OCI-LY1 (cell line): ENCODE measurements at regions not wholly inside any gene's neighbourhood (a gene's known extent, or its start where the extent isn't known, plus 50 kb on each side); places are given as distances from the start of the nearest gene placed in this dataset.

Experiments used
- EZH2 ChIP-seq: fragments of 200-600 bp; sonication (generic), shearing (Covaris generic); IDR thresholded peaks from 2 replicates; pipeline ENCODE4 v1.8.0; 2017; ENCODE audit warnings: borderline replicate concordance, mixed run types, mild to moderate bottlenecking, antibody characterized with exemption, low read length, moderate library complexity, mixed read lengths
- TF ChIP-seq, protein P1 (sequence below): fragments of 200-600 bp; sonication (generic), shearing (Covaris generic); IDR thresholded peaks from 2 replicates; pipeline ENCODE4 v1.5.1; 2017; ENCODE audit warnings: mild to moderate bottlenecking, antibody characterized with exemption, low read length, moderate library complexity, mixed read lengths

DNA sequence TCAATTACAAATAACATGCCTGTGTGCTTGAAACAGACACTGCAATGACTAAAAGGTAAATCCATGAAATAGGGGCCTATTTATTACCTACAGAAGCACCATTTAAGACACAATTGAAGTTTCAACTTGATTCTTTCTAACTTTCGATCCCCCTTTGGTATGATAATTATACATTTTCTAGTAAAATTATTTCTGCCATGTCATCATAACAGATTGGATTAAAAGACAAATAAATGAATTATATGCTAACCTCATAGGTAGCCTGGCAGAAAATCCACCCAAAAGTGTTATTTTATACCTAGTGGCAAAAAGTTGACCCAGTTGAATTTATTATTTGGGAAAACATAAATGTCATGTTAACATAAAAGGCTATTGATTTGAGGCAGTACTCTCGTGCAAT lies 241.1 kb downstream of the RAB38 start:
- TF ChIP-seq, protein P1, sequence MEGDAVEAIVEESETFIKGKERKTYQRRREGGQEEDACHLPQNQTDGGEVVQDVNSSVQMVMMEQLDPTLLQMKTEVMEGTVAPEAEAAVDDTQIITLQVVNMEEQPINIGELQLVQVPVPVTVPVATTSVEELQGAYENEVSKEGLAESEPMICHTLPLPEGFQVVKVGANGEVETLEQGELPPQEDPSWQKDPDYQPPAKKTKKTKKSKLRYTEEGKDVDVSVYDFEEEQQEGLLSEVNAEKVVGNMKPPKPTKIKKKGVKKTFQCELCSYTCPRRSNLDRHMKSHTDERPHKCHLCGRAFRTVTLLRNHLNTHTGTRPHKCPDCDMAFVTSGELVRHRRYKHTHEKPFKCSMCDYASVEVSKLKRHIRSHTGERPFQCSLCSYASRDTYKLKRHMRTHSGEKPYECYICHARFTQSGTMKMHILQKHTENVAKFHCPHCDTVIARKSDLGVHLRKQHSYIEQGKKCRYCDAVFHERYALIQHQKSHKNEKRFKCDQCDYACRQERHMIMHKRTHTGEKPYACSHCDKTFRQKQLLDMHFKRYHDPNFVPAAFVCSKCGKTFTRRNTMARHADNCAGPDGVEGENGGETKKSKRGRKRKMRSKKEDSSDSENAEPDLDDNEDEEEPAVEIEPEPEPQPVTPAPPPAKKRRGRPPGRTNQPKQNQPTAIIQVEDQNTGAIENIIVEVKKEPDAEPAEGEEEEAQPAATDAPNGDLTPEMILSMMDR: no peak
- TF ChIP-seq EZH2: no peak
